ENCODE measurements at regions not wholly inside any gene's neighbourhood (a gene's known extent, or its start where the extent isn't known, plus 50 kb on each side); places are given as distances from the start of the nearest gene placed in this dataset.

DNA sequence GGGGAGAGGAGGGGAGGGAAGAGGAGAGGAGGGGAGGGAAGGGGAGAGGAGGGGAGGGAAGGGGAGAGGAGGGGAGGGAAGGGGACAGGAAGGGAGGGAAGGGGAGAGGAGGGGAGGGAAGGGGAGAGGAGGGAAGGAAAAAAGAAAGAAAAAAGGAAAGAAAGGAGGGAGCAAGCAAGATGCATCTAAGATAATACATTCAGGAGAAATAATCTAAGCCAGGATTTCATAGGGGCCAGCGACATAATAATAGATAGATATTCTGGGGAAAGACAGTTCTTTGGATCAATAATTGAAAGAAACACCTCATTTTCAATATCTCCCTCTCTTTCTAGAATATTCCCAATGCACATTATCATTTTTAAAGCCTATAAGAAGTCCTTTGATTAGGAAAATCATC, 328.9 kb upstream of the ID2 start:
- no peak for TF ChIP-seq RFX5 (IDR thresholded peaks at IDR 0.05)
- TF ChIP-seq, protein P1, sequence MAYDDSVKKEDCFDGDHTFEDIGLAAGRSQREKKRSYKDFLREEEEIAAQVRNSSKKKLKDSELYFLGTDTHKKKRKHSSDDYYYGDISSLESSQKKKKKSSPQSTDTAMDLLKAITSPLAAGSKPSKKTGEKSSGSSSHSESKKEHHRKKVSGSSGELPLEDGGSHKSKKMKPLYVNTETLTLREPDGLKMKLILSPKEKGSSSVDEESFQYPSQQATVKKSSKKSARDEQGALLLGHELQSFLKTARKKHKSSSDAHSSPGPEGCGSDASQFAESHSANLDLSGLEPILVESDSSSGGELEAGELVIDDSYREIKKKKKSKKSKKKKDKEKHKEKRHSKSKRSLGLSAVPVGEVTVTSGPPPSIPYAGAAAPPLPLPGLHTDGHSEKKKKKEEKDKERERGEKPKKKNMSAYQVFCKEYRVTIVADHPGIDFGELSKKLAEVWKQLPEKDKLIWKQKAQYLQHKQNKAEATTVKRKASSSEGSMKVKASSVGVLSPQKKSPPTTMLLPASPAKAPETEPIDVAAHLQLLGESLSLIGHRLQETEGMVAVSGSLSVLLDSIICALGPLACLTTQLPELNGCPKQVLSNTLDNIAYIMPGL (CRISPR knock-in tag; IDR thresholded peaks at IDR 0.05; ENCODE audit: borderline replicate concordance), result no peak
- TF ChIP-seq, protein P2, sequence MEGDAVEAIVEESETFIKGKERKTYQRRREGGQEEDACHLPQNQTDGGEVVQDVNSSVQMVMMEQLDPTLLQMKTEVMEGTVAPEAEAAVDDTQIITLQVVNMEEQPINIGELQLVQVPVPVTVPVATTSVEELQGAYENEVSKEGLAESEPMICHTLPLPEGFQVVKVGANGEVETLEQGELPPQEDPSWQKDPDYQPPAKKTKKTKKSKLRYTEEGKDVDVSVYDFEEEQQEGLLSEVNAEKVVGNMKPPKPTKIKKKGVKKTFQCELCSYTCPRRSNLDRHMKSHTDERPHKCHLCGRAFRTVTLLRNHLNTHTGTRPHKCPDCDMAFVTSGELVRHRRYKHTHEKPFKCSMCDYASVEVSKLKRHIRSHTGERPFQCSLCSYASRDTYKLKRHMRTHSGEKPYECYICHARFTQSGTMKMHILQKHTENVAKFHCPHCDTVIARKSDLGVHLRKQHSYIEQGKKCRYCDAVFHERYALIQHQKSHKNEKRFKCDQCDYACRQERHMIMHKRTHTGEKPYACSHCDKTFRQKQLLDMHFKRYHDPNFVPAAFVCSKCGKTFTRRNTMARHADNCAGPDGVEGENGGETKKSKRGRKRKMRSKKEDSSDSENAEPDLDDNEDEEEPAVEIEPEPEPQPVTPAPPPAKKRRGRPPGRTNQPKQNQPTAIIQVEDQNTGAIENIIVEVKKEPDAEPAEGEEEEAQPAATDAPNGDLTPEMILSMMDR (IDR thresholded peaks at IDR 0.05), result no peak
- TF ChIP-seq JUNB (IDR thresholded peaks at IDR 0.05), result no peak
- no peak for TF ChIP-seq HDAC2 (IDR thresholded peaks at IDR 0.05)
- no peak for TF ChIP-seq POLR2A (IDR thresholded peaks at IDR 0.05; ENCODE audit: low read length)
- no peak for TF ChIP-seq ESRRA (IDR thresholded peaks at IDR 0.05; ENCODE audit: borderline replicate concordance, low read length)
- no peak for TF ChIP-seq RAD21 (conservative IDR thresholded peaks at IDR 0.05 in 1 of 2, IDR thresholded peaks at IDR 0.05 in 1 of 2)
- TF ChIP-seq CEBPB (IDR thresholded peaks at IDR 0.05), result no peak
- no peak for TF ChIP-seq RARB (CRISPR knock-in tag; IDR thresholded peaks at IDR 0.05)
- no peak for TF ChIP-seq CBX2 (IDR thresholded peaks at IDR 0.05; ENCODE audit: borderline replicate concordance, low read depth)
- no peak for TF ChIP-seq NPAS2 (CRISPR knock-in tag; IDR thresholded peaks at IDR 0.05; ENCODE audit: borderline replicate concordance)
